ENCODE measurements at regions not wholly inside any gene's neighbourhood (a gene's known extent, or its start where the extent isn't known, plus 50 kb on each side); places are given as distances from the start of the nearest gene placed in this dataset.

- no peak overlapping the region for H3K4me3 ChIP-seq (ENCODE audit: low read length in 2 of 2)
- no peaks in the 10 kb centered on the region for H3K36me3 ChIP-seq (replicated peaks in 1 of 2; ENCODE audit: control insufficient read depth in 2 of 2, insufficient read depth in 2 of 2, low read length in 2 of 2)
- H2BK120ac ChIP-seq (ENCODE audit: low read depth, low read length), result no peak overlapping the region
- H3K18ac ChIP-seq (ENCODE audit: low read length), result peak overlapping the region; percentile 70
- H2AFZ ChIP-seq (ENCODE audit: low read length), result no peak overlapping the region
- no peak overlapping the region for H3K9ac ChIP-seq (ENCODE audit: low read depth, low read length, poor library complexity)
- H3K4me2 ChIP-seq (ENCODE audit: insufficient read depth, low read length, poor library complexity, severe bottlenecking), result no peak overlapping the region
- no peak overlapping the region for H4K8ac ChIP-seq (ENCODE audit: low read depth, low read length)
- peaks cover 0 to 11% of the 10 kb centered on the region in 2 donors for H3K4me1 ChIP-seq (ENCODE audit: control insufficient read depth in 2 of 2, insufficient read depth in 1 of 2, low read depth in 1 of 2, low read length in 2 of 2)
- H2BK12ac ChIP-seq (ENCODE audit: low read length), result no peak overlapping the region
- no peak overlapping the region for H3K14ac ChIP-seq (ENCODE audit: low read length)
- H3K4ac ChIP-seq (ENCODE audit: low read length), result no peak overlapping the region
- WGBS, 2 donors (ENCODE audit: extremely low coverage in 2 of 2, insufficient read length in 2 of 2, insufficient replicate concordance in 1 of 2), result no CpG with 5 or more reads among the region's 17 CpGs
- no peak overlapping the region for H2BK15ac ChIP-seq (ENCODE audit: low read length)
- no peaks in the 10 kb centered on the region for H3K9me3 ChIP-seq (replicated peaks in 1 of 2; ENCODE audit: control insufficient read depth in 2 of 2, insufficient read depth in 1 of 2, low read depth in 1 of 2, low read length in 2 of 2)
- H3K27ac ChIP-seq (replicated peaks; ENCODE audit: low read length), result no peak overlapping the region
- no peak overlapping the region for H2BK5ac ChIP-seq (ENCODE audit: low read length)
- H3K23ac ChIP-seq (ENCODE audit: low read depth, low read length, poor library complexity), result no peak overlapping the region
- no peaks in the 10 kb centered on the region for H3K79me1 ChIP-seq (ENCODE audit: low read depth, low read length)
- no peak overlapping the region for H2AK5ac ChIP-seq (ENCODE audit: low read depth, low read length)
- H3K27me3 ChIP-seq (ENCODE audit: control insufficient read depth in 3 of 3, insufficient read depth in 3 of 3, low read depth in 1 of 3, low read length in 3 of 3), result peaks cover 0 to 4% (median 2%) of the 10 kb centered on the region in 3 experiments
- H4K91ac ChIP-seq (ENCODE audit: low read depth, low read length, poor library complexity), result no peak overlapping the region
- DNase-seq (ENCODE audit: low spot score), result no peak
These were observed 455.6 kb downstream of the BRD1 start for GRCh38 chr22:49372111-49372529.

DNA sequence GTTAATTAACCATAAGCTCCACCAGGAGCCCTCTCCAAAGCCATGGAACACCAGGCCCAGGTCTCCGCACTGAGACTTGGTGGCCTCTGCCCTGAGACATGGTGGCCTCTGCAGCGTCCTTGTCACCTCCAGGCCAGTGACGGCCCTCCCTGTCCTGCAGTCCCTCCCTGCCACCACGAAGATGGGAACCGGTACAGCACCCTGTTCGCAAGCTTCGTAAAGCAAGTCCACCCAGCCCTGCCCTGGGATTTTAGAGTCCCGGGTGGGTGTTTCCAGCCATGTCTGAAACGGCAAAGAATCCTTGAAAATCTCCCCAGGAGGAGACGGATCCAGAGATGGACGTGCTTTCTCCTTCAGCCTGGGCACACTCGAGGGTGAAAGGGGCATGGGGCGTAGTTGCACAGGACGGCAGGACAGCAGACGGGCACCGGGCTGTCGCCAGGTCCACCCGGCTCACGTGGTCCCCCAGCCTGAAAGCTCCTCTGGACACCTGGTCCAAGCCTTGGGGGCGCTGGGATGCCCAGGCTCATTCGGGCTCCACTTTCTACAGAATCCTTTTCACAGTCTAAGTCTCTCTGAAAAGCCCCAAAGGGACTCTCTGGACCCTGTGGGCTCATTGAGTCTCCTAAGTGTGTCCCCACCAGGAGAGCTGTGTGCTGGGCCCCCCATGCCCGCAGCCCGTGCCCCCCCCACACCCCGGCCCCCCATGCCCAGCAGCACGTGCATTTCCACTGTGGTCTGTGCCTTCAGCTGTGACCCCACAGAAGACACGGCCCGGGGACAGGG, 456.2 kb downstream of the BRD1 start:
- H3K79me1 ChIP-seq (ENCODE audit: low read depth, low read length), result no peaks in the 10 kb centered on the region
- peak overlapping the region; percentile 52 for H2BK12ac ChIP-seq (ENCODE audit: low read length)
- peaks cover 0 to 4% (median 2%) of the 10 kb centered on the region in 3 experiments for H3K27me3 ChIP-seq (ENCODE audit: control insufficient read depth in 3 of 3, insufficient read depth in 3 of 3, low read depth in 1 of 3, low read length in 3 of 3)
- H3K4me1 ChIP-seq (ENCODE audit: control insufficient read depth in 2 of 2, insufficient read depth in 1 of 2, low read depth in 1 of 2, low read length in 2 of 2), result peaks cover 0 to 11% of the 10 kb centered on the region in 2 donors
- peak overlapping the region; percentile 7 for H4K91ac ChIP-seq (ENCODE audit: low read depth, low read length, poor library complexity)
- no peak overlapping the region for H2BK120ac ChIP-seq (ENCODE audit: low read depth, low read length)
- H2AFZ ChIP-seq (ENCODE audit: low read length), result no peak overlapping the region
- WGBS, 2 donors (ENCODE audit: extremely low coverage in 2 of 2, insufficient read length in 2 of 2, insufficient replicate concordance in 1 of 2), result no CpG with 5 or more reads among the region's 27 CpGs
- H3K14ac ChIP-seq (ENCODE audit: low read length), result peak overlapping the region; percentile 50
- H3K23ac ChIP-seq (ENCODE audit: low read depth, low read length, poor library complexity), result no peak overlapping the region
- no peak overlapping the region for H2BK15ac ChIP-seq (ENCODE audit: low read length)
- no peak for DNase-seq (ENCODE audit: low spot score)
- H3K36me3 ChIP-seq (replicated peaks in 1 of 2; ENCODE audit: control insufficient read depth in 2 of 2, insufficient read depth in 2 of 2, low read length in 2 of 2), result no peaks in the 10 kb centered on the region
- H3K27ac ChIP-seq (replicated peaks; ENCODE audit: low read length), result no peak overlapping the region
- no peak overlapping the region for H2BK5ac ChIP-seq (ENCODE audit: low read length)
- peak overlapping the region; percentile 71 for H3K18ac ChIP-seq (ENCODE audit: low read length)
- H3K4ac ChIP-seq (ENCODE audit: low read length), result no peak overlapping the region
- H4K8ac ChIP-seq (ENCODE audit: low read depth, low read length), result no peak overlapping the region
- H2AK5ac ChIP-seq (ENCODE audit: low read depth, low read length), result peak overlapping the region; percentile 50
- H3K4me2 ChIP-seq (ENCODE audit: insufficient read depth, low read length, poor library complexity, severe bottlenecking), result no peak overlapping the region
- no peak overlapping the region for H3K9ac ChIP-seq (ENCODE audit: low read depth, low read length, poor library complexity)
- H3K4me3 ChIP-seq (ENCODE audit: low read length in 2 of 2), result no peak overlapping the region
- H3K9me3 ChIP-seq (replicated peaks in 1 of 2; ENCODE audit: control insufficient read depth in 2 of 2, insufficient read depth in 1 of 2, low read depth in 1 of 2, low read length in 2 of 2), result no peaks in the 10 kb centered on the region

DNA sequence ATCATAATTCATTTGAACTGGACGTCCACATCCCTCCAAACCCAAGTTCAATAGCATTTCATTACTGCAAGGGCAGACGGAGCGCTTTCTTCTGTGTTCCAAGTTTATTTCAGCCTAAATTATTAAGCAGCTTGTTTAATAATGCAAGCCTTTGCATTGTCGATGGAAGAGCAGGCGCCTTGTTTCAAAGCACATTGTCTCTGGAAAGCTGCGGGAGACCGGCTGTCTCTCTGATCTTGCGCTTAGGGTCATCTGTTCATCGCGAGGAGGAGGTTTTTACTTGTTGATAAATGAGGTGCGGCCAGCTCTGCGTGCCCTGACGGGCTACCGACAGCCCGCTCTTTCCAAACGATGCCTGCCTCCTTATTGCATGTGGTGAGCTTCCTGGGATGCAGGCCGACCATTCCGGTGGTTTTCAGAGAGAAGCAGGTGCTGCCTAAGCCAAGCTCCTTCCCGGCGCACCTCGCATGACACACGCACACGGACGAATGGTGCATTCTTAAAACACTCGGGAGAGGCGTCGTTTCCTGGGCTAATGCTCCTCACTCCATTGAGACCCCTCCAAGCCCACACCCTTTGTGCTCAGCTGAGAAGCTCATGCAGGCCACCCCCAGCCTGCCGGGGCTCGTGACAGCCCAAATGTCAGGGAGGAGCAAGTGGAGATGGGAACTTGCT, 456.9 kb downstream of the BRD1 start:
- no peak overlapping the region for H2AFZ ChIP-seq (ENCODE audit: low read length)
- no peak overlapping the region for H4K91ac ChIP-seq (ENCODE audit: low read depth, low read length, poor library complexity)
- H3K79me1 ChIP-seq (ENCODE audit: low read depth, low read length), result no peaks in the 10 kb centered on the region
- H3K18ac ChIP-seq (ENCODE audit: low read length), result peak overlapping the region; percentile 19
- no peak overlapping the region for H3K23ac ChIP-seq (ENCODE audit: low read depth, low read length, poor library complexity)
- H3K4me2 ChIP-seq (ENCODE audit: insufficient read depth, low read length, poor library complexity, severe bottlenecking), result no peak overlapping the region
- H4K8ac ChIP-seq (ENCODE audit: low read depth, low read length), result no peak overlapping the region
- H3K27me3 ChIP-seq (ENCODE audit: control insufficient read depth in 3 of 3, insufficient read depth in 3 of 3, low read depth in 1 of 3, low read length in 3 of 3), result peaks cover 0 to 4% (median 2%) of the 10 kb centered on the region in 3 experiments
- no peak overlapping the region for H2BK12ac ChIP-seq (ENCODE audit: low read length)
- DNase-seq (ENCODE audit: low spot score), result no peak
- H3K9me3 ChIP-seq (replicated peaks in 1 of 2; ENCODE audit: control insufficient read depth in 2 of 2, insufficient read depth in 1 of 2, low read depth in 1 of 2, low read length in 2 of 2), result no peaks in the 10 kb centered on the region
- H3K4me1 ChIP-seq (ENCODE audit: control insufficient read depth in 2 of 2, insufficient read depth in 1 of 2, low read depth in 1 of 2, low read length in 2 of 2), result peaks cover 0 to 11% of the 10 kb centered on the region in 2 donors
- H3K9ac ChIP-seq (ENCODE audit: low read depth, low read length, poor library complexity), result no peak overlapping the region
- no peak overlapping the region for H3K27ac ChIP-seq (replicated peaks; ENCODE audit: low read length)
- no peak overlapping the region for H3K14ac ChIP-seq (ENCODE audit: low read length)
- H3K36me3 ChIP-seq (replicated peaks in 1 of 2; ENCODE audit: control insufficient read depth in 2 of 2, insufficient read depth in 2 of 2, low read length in 2 of 2), result no peaks in the 10 kb centered on the region
- no CpG with 5 or more reads among the region's 29 CpGs for WGBS, 2 donors (ENCODE audit: extremely low coverage in 2 of 2, insufficient read length in 2 of 2, insufficient replicate concordance in 1 of 2)
- no peak overlapping the region for H2BK5ac ChIP-seq (ENCODE audit: low read length)
- no peak overlapping the region for H2BK15ac ChIP-seq (ENCODE audit: low read length)
- H2AK5ac ChIP-seq (ENCODE audit: low read depth, low read length), result no peak overlapping the region
- no peak overlapping the region for H2BK120ac ChIP-seq (ENCODE audit: low read depth, low read length)
- no peak overlapping the region for H3K4me3 ChIP-seq (ENCODE audit: low read length in 2 of 2)
- H3K4ac ChIP-seq (ENCODE audit: low read length), result no peak overlapping the region
